HG03108 (cell line): ENCODE measurements at regions not wholly inside any gene's neighbourhood (a gene's known extent, or its start where the extent isn't known, plus 50 kb on each side); places are given as distances from the start of the nearest gene placed in this dataset.

Experiments
- ATAC-seq: cut with Tn5 transposase; IDR thresholded peaks from one replicate; pipeline ENCODE4 v1.9.1; 2021; ENCODE audit warnings: moderate library complexity; ENCODE audit not compliant: unreplicated experiment

DNA sequence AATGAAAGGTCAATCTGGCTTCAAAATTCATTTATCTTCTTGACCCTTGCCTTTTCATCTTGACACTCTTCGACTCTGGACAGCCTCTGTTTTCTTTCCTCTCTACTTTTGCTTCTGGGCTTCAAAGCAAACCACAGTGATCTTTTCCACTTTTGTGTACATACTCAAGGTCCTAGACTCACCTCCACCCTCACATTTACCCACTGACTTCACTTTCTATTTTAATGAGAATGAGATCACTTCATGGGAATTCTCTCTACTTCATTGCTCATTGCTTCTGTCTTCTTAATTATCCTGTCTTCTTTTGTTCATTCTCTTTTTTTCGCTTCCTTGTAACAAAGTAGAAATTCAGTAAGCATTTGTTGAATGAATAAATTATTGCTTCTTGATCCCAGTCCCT lies 330.1 kb upstream of the HAND2 start:
- ATAC-seq, result no peak

DNA sequence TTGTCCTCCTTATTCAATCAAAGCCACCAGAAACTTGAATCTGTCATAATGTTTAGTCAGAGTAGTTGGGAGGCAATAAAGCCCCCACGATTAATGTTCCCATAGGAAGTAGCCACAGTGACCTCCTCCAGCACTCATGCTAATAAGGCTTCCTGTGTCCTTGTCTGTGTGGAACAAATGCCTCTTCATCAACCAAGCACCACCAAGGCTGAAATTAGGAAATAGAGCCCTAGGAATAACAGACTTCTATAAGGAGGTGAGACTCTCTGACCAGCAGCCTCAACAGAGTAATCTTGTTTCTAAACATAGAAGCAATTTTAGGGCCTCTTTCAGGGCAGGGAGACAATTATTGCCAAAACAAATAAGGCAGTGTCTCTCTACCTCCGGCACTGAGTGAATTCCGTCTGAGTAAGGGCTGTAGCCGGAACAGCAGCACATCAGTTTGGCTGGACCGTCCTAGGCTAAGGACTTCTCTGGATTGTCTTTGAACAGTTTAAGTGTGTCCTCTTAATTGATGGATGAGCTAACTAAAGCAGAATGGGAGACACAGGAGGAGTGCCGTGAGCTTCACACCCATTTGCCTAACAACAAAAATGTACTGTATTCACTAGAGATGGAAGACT lies 329.2 kb upstream of the HAND2 start:
- no peak for ATAC-seq

DNA sequence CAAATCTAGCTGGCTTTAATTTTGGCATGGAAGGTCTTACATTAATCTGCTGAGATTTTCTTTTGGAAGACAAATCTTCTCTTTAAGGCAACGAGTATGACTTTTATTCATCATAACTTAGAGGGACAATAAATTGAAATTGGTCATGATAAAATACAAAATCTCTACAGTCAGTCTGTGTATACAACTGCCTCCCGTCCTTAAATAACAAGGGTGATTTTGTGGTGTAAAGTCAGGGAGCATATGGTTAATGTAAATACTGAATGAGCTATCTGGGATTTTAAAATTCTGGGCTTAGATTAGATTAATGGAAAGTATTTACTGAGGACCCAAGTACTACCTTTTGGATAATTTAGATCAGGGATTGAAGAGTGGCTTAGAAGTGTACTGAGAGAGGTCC lies 328.4 kb upstream of the HAND2 start:
- no peak for ATAC-seq

DNA sequence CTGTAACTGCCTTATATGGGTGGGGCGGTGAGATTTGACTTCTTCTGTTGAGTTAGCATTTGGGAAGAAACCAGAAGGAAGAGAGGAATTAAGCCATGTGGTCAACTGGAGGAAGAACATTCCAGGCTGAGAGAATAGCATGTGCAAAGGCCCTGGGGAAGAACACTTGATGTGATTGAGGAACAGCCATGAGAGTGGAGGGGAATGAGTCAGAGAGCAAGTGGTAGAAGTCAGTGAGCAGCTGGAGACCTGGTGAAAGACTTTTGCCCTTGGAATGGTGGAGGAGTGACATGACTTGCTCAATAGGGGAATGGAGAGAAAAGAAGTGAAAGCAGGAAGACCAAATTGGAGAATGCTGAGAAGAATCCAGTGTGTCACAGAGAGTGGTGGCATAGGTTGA lies 327.8 kb upstream of the HAND2 start:
- ATAC-seq, result no peak

DNA sequence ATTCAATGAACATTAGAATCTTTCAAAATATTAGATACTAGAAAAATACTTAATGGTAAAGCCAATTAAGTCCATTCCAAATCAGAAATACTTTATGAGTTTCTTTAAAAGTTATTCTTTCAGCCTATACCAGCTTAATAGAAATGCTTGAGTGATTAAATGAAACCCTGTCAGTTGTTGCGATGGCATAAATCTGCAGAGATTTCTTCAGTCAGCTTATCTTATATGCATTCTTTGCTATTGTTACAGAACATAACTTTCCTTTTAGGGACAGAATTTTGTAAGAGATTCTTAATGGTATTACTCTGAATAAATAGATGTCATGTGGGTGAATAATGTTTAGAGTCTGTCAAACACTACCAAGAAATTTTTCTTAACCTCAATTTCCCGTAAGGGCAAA lies 325.0 kb upstream of the HAND2 start:
- ATAC-seq, result no peak

DNA sequence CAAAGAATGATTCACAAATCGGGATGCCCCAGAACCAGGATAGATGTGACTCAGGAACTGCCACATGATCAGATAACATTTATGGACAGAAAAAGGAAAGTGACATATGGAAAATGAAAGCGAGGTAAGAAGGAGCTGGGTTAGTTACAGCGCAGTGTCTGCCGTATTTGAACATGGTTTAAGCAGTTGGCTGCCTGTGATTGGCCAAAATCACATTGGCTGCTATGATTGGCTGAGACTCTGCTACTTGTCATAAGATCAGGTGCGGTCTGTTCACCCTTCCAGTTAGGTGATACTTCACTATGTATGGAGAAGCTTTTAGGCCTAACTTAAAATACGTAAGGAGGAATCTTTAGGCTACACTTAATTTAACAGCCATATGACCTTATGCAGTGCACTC lies 322.7 kb upstream of the HAND2 start:
- no peak for ATAC-seq

DNA sequence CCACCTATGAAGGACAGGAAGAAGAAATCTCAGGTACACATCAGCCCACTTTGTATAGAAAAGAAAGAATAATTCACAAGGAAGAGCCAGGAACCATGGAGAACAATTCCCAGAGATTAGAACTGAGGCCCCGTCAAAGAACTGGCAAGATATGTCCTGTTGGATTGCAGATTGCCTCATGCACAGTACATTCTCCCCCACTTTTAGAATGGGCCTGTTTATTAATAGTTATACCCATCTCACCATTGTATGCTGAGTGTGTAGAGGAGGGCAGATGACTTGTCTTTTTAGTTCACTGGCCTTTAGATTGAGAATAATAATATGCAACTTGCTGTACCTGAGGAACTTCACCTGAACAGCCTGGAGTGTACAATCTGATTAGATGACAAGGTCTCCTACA lies 315.6 kb upstream of the HAND2 start:
- ATAC-seq, result no peak

DNA sequence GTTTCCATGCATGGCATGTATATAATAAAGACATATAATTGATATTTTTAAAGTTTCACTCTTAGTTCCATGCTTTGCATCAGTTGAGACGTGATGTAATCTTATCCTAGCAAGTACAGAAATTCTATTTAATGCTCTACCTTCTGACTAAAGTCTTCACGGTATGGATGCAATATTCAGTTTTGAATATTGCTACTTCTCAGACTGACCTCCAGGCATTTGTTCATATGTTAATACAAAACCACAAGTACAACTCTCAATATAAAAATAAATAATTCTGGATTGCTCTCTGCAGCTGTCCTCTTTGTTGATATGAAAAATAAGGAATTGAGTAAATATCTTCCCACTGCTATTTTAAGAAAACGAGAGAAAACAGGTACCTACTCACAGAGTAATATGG lies 309.8 kb upstream of the HAND2 start:
- ATAC-seq, result no peak

DNA sequence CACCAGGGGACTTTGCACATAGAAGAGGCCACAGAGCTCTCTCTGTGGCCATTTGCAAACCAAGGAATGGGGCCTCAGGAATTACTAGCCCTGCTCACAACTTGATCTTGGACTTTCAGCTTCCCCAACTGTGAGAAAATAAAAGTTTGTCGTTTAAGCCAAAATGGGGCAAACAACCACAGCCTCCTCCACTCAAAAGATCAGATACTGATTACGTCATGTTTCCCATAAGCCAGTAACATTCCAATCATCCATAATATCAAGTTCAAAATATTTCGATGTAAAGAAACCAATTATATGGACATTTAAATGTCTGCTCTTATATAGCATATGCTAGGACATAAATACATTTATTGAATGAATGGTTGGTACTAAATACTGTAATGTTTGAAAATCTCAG lies 307.5 kb upstream of the HAND2 start:
- ATAC-seq, result no peak

DNA sequence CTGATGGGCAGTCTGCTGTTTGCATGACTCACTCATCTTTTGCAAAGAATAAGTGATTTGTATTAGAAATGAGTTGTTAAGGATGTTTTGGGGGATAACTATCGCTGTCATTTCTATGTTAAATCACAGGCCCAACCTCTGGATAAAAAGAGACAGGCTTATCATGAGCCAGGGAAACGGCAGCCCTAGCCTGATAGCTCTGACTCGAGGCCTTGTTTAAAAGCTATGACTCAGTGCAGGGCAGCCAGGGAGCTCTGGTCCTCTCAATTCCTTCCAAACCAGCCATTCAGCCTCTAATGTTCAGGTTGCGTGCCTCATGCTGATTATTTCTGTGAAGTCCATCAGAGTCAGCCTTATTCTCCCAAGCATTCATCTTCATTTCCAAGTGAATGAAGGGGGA lies 305.9 kb upstream of the HAND2 start:
- no peak for ATAC-seq

DNA sequence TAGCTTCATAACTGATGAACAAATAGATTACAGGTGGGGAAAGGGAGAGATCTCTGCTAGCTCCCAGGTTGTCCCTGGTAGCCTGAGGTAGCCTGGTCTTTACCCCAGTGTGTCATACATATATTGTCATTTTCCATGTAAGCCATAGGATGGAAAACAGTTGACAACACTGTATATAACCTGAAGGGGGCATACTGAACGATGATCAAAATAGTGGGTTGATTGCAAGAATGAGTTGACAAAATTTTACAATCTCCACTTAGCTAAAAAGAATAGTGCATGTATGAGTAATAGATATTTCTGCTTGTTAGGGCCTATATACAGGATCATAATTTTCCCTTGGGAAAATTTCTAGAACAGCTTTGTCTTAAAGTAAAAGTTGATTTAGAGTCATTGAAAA lies 304.1 kb upstream of the HAND2 start:
- ATAC-seq, result no peak

DNA sequence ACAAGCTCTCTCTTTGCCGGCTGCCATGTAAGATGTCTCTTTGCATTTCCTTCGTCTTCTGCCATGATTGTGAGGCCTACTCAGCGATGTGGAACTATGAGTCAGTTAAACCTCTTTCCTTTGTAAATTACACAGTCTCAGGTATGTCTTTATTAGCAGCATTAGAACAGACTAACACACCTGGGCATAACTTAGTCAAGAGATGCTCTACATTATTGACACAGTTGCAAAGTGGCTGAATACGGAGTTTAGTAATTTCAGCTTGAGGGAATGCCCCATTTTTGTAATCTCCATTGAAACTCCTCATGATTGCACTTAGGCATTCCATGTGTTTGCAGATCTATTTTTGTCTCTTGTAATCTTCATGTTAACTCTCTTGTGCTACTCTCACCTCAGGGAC lies 299.5 kb upstream of the HAND2 start:
- no peak for ATAC-seq

DNA sequence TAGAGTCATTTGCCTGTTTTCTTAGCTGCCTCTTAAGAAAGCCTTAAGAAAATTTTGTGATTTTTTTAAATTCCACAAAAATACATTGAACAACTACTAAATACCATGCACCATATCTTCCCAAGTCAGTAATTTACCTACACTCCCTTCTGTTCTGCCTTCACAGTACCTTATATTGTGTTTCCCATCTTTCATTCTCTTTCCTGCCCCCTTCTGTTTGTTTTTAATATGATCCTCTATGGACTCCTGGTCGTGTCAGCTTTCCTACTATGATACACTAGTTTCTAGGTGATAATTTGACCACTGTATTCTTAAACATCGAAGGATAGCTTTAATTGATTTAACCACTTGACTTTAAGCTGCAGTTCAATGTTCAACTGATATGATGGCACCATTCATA lies 297.7 kb upstream of the HAND2 start:
- ATAC-seq, result no peak

DNA sequence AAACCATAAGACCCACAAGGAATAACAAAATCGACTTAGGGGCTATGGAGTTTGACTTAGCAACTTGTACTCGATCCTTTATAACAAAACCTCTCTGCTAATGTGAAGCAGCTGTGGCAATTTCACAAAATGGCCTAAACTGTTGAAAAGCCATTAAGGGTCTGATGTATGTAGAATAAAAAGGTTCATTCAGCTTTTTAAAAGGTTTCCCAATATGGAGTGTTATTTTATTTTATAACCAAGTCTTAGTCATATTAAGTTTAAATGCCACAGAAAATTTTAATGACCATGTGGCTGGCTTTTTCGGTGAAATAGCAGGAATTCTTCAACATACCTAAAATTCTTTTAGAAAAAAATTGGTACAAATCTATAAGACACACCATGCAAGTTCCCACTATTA lies 291.8 kb upstream of the HAND2 start:
- no peak for ATAC-seq

DNA sequence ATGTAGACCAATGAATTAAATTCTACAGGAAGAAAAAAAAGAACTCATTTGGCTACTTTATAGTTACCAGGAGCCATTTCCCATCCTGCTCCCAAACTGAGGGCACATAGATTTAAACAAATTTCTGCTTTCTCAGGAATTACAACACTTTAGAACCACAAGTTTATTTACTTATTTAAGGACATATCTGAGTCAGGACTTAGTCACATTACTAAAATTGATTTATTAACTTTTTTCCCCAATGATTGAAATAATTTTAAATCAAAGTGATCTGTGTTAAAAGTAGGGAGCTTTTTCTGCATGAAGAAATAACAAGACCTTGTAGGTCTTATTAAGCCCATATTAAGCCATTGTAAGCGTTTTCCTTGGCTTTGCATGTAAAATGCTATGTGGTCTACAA lies 291.0 kb upstream of the HAND2 start:
- no peak for ATAC-seq

DNA sequence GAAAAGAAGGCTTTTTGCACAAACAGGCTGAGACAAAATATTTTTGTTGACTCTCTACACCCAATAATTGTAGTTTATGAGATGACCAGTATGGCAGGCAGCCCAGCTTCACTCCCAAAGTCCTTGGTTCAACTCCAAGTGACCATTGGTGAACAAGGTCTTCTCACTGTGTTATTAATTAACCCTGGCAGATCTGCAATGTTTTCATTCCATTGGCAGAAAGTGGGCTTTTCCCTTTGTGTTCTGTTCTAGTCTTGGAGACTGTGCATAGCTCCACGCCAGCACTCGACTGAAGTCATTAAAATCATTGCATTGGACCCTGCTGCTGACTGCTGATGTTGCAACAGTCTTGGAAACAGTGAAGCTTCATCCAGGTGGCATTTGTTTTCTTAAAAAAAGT lies 277.3 kb upstream of the HAND2 start:
- ATAC-seq, result no peak

DNA sequence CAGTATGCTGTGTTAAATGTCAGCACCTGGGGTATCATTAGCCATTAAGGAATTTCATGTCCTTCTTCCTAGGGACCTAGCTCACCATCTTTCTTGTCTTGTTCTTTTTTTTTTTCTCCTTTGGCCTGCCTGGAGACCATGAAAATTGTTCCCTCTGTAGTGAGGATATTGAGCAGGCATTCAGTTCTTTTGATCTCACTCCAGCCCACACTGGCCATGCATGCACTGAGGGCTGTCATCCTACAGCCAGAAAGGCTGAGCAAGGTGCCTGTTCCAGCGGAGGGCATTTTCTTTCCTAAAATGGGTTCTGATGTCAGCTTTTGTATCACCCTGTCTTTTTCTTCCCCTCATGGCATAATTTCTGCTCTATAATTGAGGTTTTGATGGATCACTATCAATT lies 275.9 kb upstream of the HAND2 start:
- no peak for ATAC-seq

DNA sequence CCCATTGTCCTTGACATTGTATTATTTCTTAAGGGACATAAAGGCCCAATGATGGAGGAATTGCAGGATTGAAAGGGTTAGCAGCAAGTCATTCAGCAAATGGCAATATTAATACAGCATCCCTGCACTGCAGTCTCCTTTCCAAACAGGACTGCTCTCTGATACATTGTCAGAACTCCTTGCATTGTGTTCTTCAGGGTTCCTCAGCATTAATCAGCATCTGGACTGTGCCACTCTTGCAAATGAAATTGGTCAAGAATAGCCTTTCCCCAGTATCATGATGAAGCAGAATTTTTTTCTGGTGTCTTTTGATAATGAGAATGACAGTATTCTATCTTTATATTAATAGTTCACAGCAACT lies 272.6 kb upstream of the HAND2 start:
- ATAC-seq, result no peak

DNA sequence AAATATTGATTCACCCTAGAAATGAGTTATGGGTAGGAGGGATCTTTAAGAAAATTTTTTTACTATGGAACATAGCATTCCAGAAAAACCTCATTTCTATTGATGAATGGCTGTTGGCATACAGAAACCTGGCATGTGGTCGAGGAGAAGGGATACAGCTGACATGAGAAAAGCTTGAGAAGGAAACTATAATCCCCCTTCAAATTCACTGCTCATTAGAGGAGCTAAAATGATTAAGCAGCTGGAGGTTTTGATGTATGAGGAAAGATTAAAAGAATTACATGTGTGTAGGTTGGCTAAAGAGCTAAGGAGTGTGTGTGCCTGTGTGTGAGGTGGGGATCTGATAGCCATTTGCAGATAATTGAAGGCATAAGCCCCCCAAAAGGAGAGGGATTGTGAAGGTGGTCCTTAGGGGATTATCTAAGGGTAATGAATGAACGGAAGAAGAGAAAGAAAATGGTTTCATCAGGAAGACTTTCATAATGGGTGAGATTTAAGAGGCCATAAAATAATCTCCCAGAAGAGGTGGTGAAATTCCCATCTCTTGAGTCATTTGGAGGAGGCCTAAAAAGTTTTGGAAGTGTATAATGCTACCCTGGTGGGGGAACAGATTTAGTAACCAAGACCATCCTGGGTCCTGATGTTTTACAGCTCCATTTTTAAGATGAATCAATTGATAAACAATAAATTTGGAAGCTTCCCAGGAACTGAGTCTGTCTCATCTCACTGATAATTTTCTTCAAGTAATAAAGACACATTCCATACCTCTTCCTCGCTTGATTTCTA lies 272.0 kb upstream of the HAND2 start:
- ATAC-seq, result no peak

DNA sequence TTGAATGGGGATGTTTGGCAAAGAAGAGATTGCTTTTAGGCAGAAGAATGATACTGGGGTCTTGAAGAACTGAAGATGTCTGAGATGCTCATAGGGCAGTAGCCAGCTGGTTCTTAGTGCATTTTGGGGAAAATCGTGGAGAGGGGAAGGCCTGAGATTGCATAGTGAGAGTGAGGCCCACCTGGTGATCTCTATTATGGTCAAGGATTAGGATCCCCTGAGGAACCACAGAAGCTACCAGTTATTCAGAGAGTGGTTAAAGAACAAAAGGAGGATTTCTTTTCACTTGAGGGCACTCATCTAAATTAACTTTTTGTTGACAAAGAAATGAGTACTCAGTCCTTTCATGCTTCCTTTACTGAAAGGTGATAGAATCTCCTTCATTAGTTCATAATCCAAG lies 271.3 kb upstream of the HAND2 start:
- ATAC-seq, result no peak

DNA sequence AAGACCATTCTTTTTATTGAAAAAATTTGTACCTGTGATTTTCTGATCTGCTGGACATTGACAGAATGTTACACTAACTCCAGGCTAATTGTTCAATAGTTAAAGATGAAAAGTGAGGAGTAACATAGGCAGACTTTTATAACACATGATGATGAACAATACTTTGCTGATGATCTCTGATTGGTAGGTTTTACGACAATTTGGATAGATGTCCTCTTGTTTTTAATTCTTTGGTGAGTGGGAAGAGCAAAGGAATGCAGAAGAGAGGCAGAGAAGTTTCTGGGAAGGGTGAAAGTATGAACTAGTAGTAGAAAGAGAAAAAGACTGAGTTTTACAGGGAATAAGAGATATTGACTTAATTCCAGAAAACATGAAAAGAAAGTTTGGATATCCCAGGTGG lies 267.3 kb upstream of the HAND2 start:
- ATAC-seq, result no peak

DNA sequence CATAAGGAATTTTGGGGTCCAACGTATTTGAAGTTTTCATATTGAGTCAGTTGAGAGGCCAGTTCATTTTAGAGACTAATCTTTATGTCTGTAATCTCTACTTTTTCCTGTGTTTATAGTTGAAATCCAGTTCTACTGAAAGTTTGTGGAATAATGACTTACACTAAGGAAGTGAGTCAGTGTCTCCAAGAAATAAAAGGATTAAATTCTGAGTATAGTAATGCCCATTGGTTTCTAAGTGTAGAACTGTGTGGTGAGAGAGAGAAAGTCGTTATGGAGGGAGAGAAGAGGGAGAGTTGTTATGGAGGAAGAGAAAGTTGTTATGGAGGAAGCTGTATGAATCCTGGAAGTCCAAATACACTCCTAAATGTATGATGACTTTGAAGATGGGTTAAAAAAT lies 264.6 kb upstream of the HAND2 start:
- ATAC-seq, result no peak

DNA sequence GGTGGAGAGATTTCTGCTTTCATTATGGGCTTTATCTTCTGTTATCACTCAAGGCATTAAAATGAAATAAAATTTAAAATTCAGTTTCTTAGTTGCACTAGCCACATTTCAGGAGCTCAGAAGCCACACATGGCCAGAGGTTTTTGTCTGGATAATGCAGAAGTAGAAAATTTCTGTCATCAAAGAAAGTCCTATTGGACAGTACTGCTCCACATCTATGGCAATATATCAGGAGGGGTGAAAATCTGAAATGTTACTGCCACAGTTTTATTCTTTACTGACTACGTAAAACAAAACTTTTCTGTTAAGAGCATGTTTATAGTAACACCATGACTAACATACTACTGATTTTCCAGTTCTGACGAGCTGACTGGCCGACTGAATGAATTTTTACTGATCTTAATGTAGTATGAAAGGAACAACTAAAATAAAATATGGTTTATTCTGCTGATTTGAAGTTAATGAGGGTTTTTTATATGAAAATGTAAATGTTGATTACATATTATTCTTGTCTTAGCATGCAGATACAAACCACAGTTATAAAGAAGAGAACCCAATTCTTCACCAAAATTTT lies 264.0 kb upstream of the HAND2 start:
- ATAC-seq, result no peak
